Heart left ventricle (tissue), 16 donors: ENCODE measurements at regions not wholly inside any gene's neighbourhood (a gene's known extent, or its start where the extent isn't known, plus 50 kb on each side); places are given as distances from the start of the nearest gene placed in this dataset.

Experiments used
- ATAC-seq, 4 donors: fragments of 200-7000 bp; cut with Tn5 transposase; one replicate each; pipeline ENCODE4 v1.9.1; 2020 to 2022; ENCODE audit warnings: moderate library complexity in 4 of 4, mild to moderate bottlenecking in 3 of 4, moderate number of reproducible peaks in 1 of 4
- DNase-seq, 5 donors: peaks; one replicate each; pipeline ENCODE4 v3.0.0-alpha.2; 2020
- H3K27ac ChIP-seq, 12 donors: fragments of 200-600 bp; sonication (generic) in 4 of 12; one replicate each; pipeline versions ENCODE4 v1.5.0 to v1.8.0; 2016 to 2022; ENCODE audit warnings: mild to moderate bottlenecking in 2 of 12
- H3K27me3 ChIP-seq, 9 donors: fragments of 200-600 bp; sonication (generic) in 2 of 9; one replicate each; pipeline versions ENCODE4 v1.5.1 to v1.8.0; 2016 to 2022; ENCODE audit warnings: mild to moderate bottlenecking in 3 of 9
- H3K36me3 ChIP-seq, 9 donors: fragments of 200-600 bp; sonication (generic) in 2 of 9; one replicate each; pipeline versions ENCODE4 v1.5.0 to v1.8.0; 2018 to 2022; ENCODE audit warnings: mild to moderate bottlenecking in 2 of 9
- H3K4me1 ChIP-seq, 12 donors: fragments of 200-600 bp; sonication (generic) in 4 of 12; one replicate each; pipeline versions ENCODE4 v1.5.0 to v1.8.0; 2016 to 2022; ENCODE audit warnings: mild to moderate bottlenecking in 3 of 12
- H3K4me3 ChIP-seq, 12 donors: fragments of 200-600 bp; sonication (generic) in 4 of 12; one replicate each; pipeline versions ENCODE4 v1.5.0 to v1.8.0; 2017 to 2022; ENCODE audit warnings: mild to moderate bottlenecking in 9 of 12, moderate library complexity in 4 of 12
- H3K9me3 ChIP-seq, 12 donors: fragments of 200-600 bp; sonication (generic) in 4 of 12; one replicate each; pipeline versions ENCODE4 v1.5.0 to v1.8.0; 2016 to 2022; ENCODE audit warnings: mild to moderate bottlenecking in 1 of 12
- POLR2A ChIP-seq, 2 donors: fragments of 450-650 bp; IDR thresholded peaks; one replicate each; pipeline ENCODE4 v1.6.1; 2017; ENCODE audit warnings: antibody characterized with exemption in 2 of 2, mild to moderate bottlenecking in 2 of 2, moderate library complexity in 2 of 2
- WGBS, 4 donors: extraction: QIAGEN DNeasy Blood & Tissue Kit in 2 of 4; methylation state at CpG; one replicate each; pipeline versions ENCODE4 v1.1.5 to v1.1.7; 2013 to 2018; 5-methylcytosine and 5-hydroxymethylcytosine counted together
- intact Hi-C, 10 donors: fragments of 100-400 bp; cut with DNase I; formaldehyde crosslinking; loops; one replicate each; pipeline versions ENCODE4 v1.11.1 to v1.14.2; 2022
- TF ChIP-seq, protein P1 (sequence below), 12 donors: fragments of 200-600 bp; sonication (generic) in 4 of 12; IDR thresholded peaks; one replicate each; pipeline versions ENCODE4 v1.5.0 to v1.8.0; 2018 to 2022; ENCODE audit warnings: antibody characterized with exemption in 12 of 12, mild to moderate bottlenecking in 5 of 12
- donor health status: ischemic (EF 13 %, LVEDD 7.1; RV severe dilation, severe dysfunction).
- donor health status: healthy with polysubstance abuse.
- donor health status: DM: no; HTN: yes; CAD: no.
- donor health status: DM: no; HTN: no; CAD: no.
- donor health status: ischemic (EF 25% LVEDD 6.9; RV normal size, moderate dysfunction).
- donor health status: ischemic (EF 25% LVEDD 5.7; RV mildly dilated, moderate dysfunction).
- donor health status: healthy.
- donor health status: DM: yes; HTN: yes; CAD: no.
- donor health status: ischemic (EF 35%, LVEDD 5.7; RV mildly dilated, moderate dysfunction).
- donor health status: nonischemic (EF 11% LVEDD 7.7; RV severe dilation, severe dysfunction).
- donor health status: DM: yes; HTN: yes; CAD: no.
- donor health status: PGD.
- donor health status: ischemic (EF 29% LVEDD 5.4; RV normal size, mild dysfunction).
- donor health status: nonischemic (EF 23%, LVEDD 6.1; RV moderate dilation, normal function).

DNA sequence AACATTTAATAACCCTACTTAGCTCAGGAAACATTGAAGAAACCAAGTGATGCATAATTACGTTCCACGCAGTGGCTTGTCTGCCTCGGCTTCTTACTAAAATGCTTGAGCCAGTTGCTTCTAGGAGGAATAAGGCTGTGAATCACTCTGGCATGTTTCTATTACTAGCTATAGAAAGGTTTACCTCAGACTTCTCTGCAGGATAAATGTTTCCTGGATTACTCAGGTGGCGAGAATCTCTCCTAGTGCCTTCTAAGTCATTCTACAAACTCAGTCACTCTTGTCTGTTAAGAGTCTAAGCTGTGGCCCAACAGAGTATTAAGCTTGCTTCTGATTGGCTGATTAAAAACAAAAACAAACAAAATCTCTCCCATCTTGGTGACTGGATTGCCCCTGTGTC is 92.0 kb upstream of the RALGPS2 start:
- no peak for TF ChIP-seq POLR2A (IDR thresholded peaks at IDR 0.05)
- TF ChIP-seq, protein P1, sequence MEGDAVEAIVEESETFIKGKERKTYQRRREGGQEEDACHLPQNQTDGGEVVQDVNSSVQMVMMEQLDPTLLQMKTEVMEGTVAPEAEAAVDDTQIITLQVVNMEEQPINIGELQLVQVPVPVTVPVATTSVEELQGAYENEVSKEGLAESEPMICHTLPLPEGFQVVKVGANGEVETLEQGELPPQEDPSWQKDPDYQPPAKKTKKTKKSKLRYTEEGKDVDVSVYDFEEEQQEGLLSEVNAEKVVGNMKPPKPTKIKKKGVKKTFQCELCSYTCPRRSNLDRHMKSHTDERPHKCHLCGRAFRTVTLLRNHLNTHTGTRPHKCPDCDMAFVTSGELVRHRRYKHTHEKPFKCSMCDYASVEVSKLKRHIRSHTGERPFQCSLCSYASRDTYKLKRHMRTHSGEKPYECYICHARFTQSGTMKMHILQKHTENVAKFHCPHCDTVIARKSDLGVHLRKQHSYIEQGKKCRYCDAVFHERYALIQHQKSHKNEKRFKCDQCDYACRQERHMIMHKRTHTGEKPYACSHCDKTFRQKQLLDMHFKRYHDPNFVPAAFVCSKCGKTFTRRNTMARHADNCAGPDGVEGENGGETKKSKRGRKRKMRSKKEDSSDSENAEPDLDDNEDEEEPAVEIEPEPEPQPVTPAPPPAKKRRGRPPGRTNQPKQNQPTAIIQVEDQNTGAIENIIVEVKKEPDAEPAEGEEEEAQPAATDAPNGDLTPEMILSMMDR (IDR thresholded peaks at IDR 0.05), result no peak
- DNase-seq (no peak), ATAC-seq (no peak)
- WGBS, 4 donors, result 84 to 94% (median 89%) methylated on average over 4 of the region's 4 CpGs
- no peaks in the 10 kb centered on the region for H3K27me3 ChIP-seq
- H3K4me1 ChIP-seq, result peaks cover 0 to 17% (median 0%) of the 10 kb centered on the region in 12 donors
- H3K9me3 ChIP-seq, result no peaks in the 10 kb centered on the region
- no peaks in the 10 kb centered on the region for H3K36me3 ChIP-seq
- H3K27ac ChIP-seq, result peak overlapping the region in 1 of 12 donors; percentile 43
- intact Hi-C loops, result loop anchor here in 1 of 10 donors (2.0 kb wide), 1 partner anchor 60 kb away; no protein-coding TSS in a partner anchor
- no peak overlapping the region for H3K4me3 ChIP-seq

DNA sequence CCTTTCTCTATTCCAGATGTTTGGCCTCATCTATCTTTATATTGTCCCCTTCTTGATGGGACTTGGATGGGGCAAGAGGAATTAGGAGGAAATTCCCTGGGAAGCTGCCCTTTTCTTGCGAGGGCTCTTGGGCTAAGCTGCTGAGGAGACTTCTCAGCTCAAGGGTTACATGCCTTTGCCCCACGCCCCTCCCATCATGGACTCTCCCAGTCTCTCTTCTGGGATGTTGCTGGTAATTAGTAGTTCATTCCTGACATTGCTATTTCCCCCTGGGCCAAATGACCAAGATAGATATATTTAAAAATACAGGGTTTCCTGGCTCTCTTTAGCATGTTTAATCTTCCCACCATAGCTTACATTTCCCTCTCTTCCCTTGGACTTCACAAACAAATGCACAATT is 90.6 kb upstream of the RALGPS2 start:
- Histone ChIP-seq H3K4me1 (peaks cover 0 to 9% (median 0%) of the 10 kb centered on the region in 12 donors), H3K27me3 (no peaks in the 10 kb centered on the region), H3K27ac (peak overlapping the region in 1 of 12 donors; percentile 60), H3K4me3 (no peak overlapping the region), H3K36me3 (no peaks in the 10 kb centered on the region), H3K9me3 (no peaks in the 10 kb centered on the region)
- peak; percentile 56 to 78 (median 61) for ATAC-seq
- 40 to 67% (median 55%) methylated on average over 2 of the region's 2 CpGs for WGBS, 4 donors
- DNase-seq, result peak; percentile 49 to 70 (median 57)
- intact Hi-C loops, result no loop called here
- TF ChIP-seq POLR2A (IDR thresholded peaks at IDR 0.05), result no peak
- TF ChIP-seq, protein P1 (IDR thresholded peaks at IDR 0.05), result no peak

DNA sequence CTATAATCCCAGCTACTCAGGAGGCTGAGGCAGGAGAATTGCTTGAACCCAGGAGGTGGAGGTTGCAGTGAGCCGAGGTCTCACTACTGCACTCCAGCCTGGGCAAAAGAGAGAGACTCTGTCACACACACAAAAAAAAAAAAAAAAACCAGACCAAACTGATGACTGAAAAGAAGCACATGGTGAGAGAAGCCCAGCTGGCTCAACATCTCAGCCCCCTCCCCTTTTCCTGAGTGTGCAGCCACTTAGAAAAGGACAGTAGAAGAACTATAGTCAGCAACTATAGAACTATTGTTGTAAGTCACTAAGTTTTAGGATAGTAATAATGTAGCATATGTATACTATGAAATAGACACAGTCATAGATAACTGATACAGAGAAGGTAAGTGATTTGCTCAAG is 87.2 kb upstream of the RALGPS2 start:
- H3K36me3 ChIP-seq, result no peaks in the 10 kb centered on the region
- peaks cover 0 to 11% (median 0%) of the 10 kb centered on the region in 12 donors for H3K4me1 ChIP-seq
- DNase-seq, result no peak
- no peaks in the 10 kb centered on the region for H3K27me3 ChIP-seq
- no peak overlapping the region for H3K4me3 ChIP-seq
- ATAC-seq, result no peak
- no peaks in the 10 kb centered on the region for H3K9me3 ChIP-seq
- intact Hi-C loops, result no loop called here
- no peak overlapping the region for H3K27ac ChIP-seq
- no peak for TF ChIP-seq POLR2A (IDR thresholded peaks at IDR 0.05)
- TF ChIP-seq, protein P1 (IDR thresholded peaks at IDR 0.05), result no peak
- WGBS, 4 donors, result 54 to 94% (median 83%) methylated on average over 1 of the region's 1 CpG

DNA sequence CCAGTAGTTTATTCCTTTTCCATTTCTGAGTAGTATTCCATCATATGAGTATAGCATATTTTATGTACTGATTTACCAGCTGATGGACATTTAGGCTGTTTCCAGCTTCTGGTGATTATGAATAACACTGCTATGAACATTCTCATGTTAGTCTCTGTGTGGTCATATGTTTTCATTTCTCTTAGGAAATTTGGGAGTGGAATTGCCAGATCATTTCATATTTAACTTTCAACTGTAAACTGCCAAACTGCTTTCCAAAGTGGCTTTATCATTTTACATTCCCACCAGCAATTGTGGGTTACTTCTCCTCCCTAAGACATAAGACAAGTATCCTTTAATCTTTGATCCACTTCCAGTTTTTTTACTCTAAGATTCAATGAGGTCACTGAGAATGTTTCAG is 85.7 kb upstream of the RALGPS2 start:
- no peak overlapping the region for H3K4me3 ChIP-seq
- no peak for TF ChIP-seq POLR2A (IDR thresholded peaks at IDR 0.05)
- H3K4me1 ChIP-seq, result peaks cover 0 to 20% (median 8%) of the 10 kb centered on the region in 12 donors
- no peaks in the 10 kb centered on the region for H3K36me3 ChIP-seq
- ATAC-seq (no peak), DNase-seq (no peak)
- no peak overlapping the region for H3K27ac ChIP-seq
- intact Hi-C loops, result no loop called here
- no peaks in the 10 kb centered on the region for H3K9me3 ChIP-seq
- H3K27me3 ChIP-seq, result no peaks in the 10 kb centered on the region

DNA sequence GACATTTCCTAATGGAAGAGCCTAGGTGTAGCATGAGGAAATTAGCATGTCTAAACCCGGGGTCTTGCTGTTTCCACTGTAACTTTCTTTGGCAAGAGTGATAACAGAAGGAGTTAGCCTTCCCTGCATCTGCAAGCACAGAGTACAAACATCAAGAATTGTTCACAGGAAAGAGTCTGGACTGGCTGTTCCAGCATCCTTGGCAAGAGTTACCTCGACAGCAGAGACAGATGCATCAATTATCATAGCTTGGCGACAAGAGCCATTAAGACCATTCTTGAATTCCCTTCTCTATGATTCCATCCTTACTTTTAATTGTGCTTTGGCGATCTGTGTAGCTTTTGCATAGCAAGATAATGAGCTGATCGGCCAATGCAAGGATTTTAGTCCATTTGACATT is 82.8 kb upstream of the RALGPS2 start:
- Histone ChIP-seq H3K4me3 (no peak overlapping the region), H3K4me1 (peaks cover 0 to 32% (median 14%) of the 10 kb centered on the region in 12 donors), H3K27me3 (no peaks in the 10 kb centered on the region), H3K27ac (no peak overlapping the region), H3K9me3 (no peaks in the 10 kb centered on the region), H3K36me3 (no peaks in the 10 kb centered on the region)
- intact Hi-C loops, result no loop called here
- ATAC-seq, result no peak
- 53 to 68% (median 65%) methylated on average over 5 of the region's 5 CpGs for WGBS, 4 donors
- no peak for TF ChIP-seq POLR2A (IDR thresholded peaks at IDR 0.05)
- TF ChIP-seq, protein P1 (IDR thresholded peaks at IDR 0.05), result no peak
- DNase-seq, result no peak
